Activated gamma-delta T cell (primary cell): ENCODE measurements at regions not wholly inside any gene's neighbourhood (a gene's known extent, or its start where the extent isn't known, plus 50 kb on each side); places are given as distances from the start of the nearest gene placed in this dataset.
"Not testable (repeated sequence)": the region's sequence is repeated elsewhere in the genome, so short reads cannot be mapped to it uniquely, and the experiment has no call there.

Experiments
- DNase-seq: peaks from one replicate; lab custom pipeline; 2025; lab: John Stamatoyannopoulos, UW

DNA sequence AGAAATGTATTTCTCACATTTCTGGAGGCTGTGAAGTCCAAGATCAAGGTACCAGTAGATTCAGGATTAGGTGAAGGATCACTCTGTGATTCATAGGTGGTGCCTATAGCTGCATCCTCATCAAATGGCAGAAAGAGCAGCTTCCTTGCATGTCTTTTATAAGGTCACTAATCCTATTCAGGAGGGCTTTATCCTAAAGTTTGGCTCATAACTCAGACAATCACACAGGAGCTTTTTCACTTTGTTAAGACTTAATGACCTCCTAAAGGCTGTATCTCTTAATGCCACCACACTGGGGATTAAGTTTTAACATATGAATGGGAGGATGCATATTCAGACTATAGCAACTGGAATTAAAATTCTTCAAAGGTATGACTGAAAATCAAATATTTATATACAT is 861.1 kb downstream of the DACH1 start:
- DNase-seq: no peak

DNA sequence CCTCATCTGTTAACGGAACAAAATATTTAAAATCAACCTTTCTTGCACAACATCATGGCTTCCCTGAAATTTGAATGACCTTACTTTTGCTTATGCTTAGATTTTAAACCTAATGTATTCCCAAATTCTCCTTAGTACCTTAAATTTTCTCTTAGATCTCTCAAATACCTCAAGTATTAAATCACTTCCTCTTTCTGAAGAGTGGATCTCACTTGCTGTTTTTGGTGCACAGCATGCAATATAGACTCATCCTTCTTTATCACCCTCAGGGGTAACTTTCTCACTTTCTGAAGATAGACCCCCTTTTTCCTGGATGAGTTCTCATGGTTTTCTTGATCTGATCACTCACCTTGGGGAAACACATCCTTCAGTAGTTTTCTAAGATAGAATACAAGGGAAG is 871.7 kb downstream of the DACH1 start:
- DNase-seq: no peak

DNA sequence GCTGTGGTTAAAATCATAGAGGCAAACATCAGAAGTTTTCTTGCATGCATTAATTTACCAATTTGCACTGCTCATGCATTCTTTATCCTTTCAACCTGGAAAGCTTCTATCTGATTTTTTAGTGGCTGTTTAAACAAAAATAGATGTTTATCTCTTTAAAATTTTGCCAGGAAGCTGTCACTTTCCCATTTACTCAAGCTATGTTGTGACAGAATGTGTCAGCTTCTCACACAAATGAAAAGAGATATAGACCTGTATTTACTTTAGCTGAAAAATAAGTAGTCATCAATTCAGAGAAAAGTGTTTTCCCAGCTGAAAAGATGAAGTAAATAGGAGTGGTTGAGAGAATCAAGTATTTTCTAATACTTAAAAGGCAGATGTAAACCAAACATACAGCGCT is 872.8 kb downstream of the DACH1 start:
- no peak for DNase-seq

DNA sequence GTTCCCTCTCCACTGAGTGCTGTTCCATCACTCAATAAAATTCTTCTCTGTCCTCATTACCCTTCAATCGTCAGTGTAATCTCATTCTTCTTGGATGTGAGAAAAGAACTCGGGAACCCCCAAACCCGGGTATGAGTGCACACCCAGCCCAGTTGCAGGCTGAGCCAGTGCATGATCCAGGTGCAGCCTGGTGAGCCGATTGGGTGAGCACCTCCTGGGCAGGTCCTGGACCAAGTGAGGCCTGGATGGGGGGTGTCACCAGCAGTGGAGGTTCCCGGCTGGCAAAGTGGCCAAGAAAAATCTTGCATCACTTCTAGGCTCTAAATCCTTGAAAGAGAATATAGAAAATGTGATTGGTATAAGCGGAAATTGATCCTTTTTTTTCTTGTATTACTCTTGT is 878.8 kb upstream of the KLHL1 start:
- no peak for DNase-seq

DNA sequence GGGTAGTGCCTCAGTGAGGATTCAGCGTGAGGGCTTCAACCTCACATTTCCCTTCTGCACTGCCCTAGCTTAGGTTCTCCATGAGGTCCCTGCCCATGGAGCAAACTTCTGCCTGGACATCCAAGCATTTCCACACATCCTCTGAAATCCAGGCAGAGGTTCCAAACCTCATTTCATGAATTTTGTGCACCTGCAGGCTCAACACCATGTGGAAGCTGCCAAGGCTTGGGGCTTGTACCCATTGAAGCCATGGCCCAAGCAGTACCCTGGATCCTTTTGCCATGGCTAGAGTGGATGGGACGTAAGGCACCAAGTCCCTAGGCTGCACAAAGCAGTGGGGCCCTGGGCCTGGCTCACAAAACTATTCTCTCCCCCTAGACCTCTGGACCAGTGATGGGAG is 877.1 kb upstream of the KLHL1 start:
- DNase-seq: no peak

DNA sequence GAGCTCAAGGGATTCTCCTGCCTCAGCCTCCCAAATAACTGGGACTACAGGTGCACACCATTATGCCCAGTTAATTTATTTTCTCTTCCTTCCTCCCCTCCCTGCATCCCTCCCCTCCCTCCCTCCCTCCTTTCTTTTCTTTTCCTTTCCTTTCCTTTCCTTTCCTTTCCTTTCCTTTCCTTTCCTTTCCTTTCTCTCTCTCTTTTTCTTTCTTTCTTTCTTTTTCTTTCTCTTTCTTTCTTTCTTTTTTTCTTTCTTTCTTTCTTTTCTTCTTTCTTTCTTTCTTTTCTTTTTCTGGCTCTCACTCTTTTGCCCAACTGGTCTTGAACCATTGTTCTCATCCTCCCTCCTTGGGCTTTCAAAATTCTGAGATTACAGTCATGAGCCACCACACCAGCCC is 873.0 kb upstream of the KLHL1 start:
- DNase-seq: not testable (repeated sequence)

DNA sequence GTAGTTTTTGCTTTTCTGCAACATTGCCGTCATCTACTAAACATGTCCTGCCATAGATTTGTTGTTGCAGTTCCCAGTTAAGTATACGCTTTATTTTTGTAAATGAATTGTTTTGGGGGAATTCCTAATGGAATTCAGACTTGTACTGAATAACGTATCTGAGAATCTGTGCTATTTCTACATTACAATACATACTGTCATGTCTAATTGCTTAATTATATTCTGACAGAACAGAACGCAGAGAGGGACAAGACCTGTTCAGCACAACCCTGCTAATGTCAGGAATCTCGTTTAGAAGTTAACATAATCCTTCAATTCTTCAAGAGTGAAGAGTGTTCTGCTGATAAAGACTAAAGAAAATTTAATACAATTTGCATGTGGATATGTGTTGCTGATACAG is 861.1 kb upstream of the KLHL1 start:
- DNase-seq: no peak

DNA sequence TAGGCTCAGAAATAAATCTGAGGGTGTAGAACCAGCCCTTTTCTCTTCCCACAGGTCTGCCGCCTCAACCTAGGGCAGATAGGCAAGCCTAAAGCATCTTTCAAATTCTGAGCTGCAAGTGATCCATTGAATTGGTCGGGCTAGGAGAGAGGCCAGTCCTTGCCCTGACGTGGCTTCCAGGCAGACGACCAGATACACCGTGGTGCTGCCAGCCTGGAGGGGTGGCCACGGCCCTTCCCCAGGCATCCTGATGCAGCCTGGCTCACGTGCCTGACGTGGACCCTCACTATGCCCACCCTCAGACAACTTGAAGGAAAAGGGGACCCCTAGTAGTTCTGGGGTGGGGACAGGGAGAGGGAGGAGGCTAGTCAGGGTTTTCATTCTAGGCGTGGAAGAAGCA is 859.3 kb upstream of the KLHL1 start:
- DNase-seq: no peak

DNA sequence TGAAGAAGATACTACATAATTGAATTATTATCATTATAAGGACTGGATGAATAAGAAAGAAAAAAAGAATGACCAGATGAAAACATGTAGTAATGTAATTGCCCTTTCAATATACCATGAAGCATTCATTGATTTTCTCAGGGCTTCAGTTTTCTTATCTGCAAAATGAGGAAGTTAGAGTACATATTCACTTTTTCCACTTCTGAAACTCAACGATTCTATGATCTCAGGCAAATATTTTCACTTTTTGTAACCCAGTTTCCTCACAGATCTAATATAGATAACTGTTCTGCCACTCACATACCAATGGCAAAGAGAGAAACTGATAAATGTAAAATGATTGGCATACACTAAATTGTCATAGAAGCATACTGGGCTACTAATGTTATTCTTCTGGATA is 856.6 kb upstream of the KLHL1 start:
- DNase-seq: no peak

DNA sequence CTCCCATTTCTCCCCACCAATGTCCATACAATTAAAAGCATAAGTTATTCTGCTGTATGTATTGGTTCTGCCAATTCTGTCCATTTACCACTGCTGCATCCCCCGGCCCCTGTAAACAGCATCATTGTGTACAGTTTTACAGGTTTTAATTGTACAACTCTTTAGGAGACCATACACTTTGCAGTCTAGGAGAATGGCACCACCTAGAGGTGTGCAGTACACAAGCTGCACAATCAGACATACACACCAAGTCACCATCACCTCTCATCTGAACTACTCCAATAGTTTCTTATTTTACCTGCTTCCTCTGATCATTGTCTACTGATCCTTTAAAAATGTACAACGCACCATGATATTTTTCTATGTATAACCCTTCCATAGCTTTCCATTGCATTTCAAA is 855.9 kb upstream of the KLHL1 start:
- no peak for DNase-seq

DNA sequence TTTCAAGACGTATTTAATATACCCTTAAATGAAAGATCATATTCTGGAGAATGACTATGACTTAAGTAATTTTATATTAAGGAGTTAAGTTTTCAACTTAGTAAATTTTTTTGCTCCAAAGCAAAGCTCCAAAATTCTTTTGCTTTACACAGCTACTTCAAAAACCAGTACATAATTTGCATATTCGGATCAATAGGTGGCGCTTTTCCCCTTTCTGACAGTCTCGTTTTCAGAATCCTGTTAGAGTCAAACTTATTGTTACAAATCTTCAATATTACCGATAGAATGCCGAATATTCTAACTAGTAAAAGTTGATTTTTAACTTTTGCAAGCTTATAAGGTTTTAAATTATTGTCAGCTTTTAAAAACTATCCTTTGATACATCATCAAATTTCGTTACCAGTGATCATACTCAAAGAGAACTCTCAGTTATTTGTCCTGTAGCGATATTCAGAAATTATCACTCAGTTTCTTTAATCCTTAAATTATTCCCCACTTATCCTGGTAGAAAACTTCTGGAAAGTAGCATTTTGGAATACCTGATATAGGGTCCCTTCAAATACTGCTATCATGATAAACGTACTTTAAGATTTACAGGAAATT is 852.7 kb upstream of the KLHL1 start:
- DNase-seq: no peak

DNA sequence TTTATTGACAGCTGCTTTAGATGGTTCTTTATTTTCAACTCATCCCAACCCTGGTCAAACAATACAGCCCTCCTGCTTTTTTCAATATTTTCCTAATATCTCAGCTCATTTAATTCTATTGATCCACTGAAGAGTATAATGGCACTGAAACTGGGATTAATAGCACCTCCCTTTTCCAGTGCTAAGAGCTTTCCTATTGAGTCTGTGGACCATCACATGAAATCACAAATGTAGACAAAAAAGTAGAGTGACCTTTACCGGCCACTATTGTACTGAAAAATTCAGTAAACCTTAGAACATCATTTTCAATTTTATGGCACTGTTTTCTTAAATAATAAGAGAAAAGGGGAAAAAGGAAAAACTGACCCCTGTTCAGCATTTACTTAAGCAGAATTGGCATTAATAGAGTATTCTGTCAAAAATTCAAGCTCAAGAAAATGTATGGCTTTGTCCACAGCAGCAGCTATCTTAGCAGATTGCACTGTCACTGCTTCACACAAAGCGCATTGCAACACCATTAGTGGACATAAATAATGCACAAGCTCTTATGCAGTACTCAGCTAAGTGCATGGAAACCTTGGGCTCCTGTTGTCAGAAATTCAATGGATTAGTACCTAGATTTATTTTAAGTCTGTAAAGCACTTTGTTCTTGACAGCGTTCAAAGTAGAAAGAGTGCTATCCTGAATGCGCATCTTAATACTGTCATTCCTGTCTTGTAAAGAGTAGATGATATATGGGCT is 851.0 kb upstream of the KLHL1 start:
- DNase-seq: no peak

DNA sequence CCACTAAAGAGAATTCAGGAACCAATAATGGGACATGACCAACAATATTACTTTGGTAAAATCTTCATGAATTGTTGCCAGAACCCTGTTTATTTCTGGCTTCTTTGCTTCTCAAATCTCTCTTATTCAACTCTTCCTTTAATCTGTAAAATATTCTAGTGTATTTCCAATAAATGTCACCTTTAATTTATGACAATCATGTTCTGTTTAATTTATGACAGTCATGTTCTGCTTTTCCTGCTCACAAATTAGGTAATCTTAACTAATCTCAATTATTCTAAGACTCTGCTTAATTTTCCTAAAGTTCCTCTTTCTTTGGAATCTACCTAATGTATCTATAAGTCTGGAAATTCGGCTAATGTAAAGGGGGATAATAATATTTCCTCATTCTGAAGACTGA is 847.6 kb upstream of the KLHL1 start:
- DNase-seq: no peak

DNA sequence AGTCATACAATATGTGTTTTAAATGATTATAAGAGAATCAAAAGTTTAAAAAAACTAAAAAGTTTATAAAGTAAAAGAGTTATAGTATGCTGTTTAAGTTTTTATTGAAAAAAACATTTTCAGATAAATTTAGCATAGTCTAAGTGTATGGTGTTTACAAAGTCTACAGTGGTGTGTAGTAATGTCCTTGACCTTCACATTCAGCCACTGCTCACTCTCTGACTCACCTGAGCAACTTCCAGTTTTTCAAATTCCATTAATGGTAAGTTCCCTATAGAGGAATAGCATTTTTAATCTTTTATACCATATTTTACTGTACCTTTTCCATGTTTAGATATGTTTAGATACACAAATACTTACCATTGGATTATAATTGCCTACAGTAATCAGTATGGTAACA is 842.4 kb upstream of the KLHL1 start:
- DNase-seq: no peak

DNA sequence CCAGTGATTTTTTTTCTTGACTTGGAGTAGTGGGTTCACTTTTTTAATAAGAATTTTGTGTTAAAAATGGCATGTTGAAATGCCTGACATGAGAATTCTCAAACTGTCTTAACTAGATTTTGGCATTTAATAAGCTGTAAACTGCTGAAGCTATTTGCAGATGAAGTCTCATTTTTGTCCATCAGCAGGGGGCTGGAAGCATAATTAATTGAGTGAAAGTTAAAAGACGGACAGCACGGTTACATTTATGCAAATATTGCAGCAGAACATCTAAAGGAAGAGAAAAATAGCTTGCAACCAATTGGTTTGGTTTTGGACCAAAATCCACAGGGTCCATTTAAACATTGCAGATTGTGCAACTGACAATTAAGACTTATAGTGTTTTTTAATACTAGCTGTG is 837.3 kb upstream of the KLHL1 start:
- no peak for DNase-seq

DNA sequence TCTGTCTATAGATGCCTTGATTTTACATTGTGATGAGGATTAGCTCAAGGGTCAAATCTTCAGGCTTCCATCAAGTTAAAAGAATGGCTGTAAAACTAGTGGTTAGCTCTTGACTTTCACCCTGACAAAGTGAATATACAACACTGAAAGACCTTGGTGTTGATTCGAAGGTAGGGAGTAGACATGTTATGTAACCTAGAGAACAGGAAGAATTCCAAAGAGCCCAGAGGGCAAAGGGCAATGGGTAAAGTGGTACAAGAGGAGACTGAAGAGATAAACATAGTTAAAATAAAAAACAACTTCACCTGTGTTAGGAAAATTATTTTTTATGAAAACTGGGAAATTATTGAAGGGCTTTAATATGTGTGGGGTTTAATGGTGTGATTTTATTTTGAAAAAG is 833.2 kb upstream of the KLHL1 start:
- no peak for DNase-seq

DNA sequence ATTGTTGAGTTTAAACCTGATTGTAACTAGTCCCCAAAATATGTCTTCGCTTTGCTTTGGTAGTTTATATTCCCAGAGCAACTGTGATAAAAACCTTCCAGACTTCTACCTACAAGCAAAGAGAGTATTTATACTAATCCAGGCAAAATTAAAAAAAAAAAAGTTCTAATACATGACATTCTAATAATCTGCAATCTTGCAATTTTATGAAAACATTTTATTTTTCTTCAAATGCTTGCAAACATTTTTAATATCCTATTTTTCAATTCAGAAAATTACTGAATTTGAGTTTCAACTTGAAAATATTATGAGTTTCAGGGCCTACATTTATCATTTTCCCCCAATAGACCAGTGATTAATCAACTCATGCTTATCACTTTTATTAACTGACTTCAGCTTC is 830.2 kb upstream of the KLHL1 start:
- no peak for DNase-seq

DNA sequence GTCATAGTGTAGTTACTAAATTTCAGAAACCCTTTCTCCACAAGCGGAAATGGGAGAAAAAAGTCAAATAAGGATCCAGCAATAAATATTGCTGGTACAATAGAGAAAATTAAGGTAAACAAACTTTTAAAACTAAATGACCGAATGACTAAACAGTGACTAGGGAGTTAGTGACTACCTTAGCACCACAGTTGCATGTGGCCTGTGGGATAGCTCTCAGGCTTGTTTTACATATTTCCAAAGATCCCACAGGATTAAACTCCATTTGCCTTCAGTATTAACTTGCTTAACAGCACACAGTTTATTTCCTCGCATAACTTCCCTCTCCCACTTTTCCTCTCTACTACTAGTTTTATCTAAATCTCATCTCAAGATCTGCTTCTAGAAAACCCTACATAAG is 824.3 kb upstream of the KLHL1 start:
- DNase-seq: no peak

DNA sequence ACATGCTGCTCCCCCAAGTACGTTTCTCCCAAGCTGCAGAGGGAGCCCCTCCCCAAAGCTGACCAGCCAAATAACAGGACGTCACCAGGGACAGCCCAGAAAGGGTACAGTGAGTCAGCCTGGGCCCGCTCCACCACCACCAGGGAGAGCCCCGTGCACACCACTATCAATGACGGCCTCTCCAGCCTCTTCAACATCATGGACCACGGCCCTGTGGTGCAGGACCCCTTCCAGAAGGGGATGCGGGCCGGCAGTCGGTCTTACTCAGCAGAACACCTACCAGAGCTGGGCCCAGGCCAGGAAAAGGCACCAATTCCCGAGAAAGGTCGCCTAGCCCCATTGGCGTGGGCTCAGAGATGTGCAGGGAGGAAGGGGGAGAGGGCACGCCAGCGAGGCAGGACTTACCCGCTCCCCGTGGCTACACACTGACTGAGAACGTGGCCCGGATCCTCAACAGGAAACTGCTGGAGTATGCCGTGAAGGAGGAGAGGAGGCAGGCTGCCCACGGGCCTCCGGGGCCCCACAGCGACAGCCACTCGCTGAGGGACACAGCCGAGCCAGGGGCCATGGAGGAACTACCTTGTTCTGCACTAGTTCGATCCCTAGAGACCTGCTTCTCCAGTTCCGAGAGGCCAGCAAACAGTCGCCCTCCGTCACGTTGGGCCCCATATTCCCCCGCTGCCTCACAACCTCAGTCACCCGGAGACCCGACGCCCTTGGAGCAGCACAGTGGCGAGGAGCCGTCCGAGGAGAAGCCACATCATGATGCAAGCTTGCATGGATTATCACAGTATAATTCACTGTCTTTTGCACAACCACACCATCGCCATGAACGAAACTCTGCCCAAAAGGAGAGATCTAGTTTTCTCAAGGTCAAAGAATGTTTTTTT is 815.9 kb upstream of the KLHL1 start:
- DNase-seq: peak; percentile 5

DNA sequence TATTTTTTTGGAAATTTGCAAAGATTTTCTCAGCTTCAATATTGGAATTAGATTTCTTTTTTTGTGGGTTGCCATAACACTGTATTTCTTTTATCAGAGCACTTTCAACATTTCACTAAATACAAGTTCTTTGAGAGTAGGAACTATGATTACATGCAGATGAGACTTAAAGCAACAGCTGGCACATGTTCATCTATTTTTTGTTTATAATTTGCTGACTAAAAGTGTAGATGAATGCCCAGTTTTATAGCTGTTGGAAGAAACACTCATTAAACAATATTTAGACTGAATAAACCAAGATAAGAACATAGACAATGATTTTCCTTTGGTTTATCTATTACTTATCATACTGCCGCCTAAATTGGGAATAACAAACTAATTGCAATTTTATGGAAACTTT is 803.0 kb upstream of the KLHL1 start:
- no peak for DNase-seq

DNA sequence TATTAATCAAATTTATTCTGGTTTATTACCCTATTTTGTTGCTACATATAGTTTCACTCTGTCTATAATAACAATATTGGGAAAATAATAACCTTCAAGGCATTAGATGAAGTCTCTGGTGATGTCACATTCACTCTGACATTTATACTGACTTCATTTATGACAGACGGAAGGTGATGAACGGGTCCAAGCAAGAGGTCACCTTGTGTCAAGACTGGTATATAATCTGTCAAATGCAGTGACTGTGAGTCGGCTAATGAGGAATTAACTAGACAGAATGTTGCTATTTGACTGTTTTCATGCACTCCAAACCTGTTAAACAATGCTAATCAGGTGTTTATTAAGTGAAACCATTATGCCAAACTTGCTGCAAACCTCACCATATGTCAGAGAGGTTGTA is 800.5 kb upstream of the KLHL1 start:
- no peak for DNase-seq

DNA sequence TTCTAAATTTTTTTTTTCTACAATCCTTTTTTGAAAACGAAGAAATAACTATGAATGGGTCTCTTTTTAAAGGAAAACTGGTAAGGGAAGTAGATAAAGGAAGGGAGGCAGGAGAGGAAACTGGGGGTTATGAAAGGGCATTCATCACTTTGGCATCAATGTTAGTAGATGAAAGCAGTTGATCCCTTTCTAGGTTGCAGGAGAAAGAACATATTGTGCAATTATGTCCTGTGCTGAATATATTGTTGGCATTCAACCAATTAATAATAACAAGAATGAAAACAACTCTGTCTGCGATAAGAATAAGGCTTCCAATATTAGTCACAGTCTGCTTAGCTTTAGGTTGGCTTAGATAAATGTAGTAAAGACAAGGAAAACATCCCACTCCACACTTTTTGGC is 796.8 kb upstream of the KLHL1 start:
- DNase-seq: no peak

DNA sequence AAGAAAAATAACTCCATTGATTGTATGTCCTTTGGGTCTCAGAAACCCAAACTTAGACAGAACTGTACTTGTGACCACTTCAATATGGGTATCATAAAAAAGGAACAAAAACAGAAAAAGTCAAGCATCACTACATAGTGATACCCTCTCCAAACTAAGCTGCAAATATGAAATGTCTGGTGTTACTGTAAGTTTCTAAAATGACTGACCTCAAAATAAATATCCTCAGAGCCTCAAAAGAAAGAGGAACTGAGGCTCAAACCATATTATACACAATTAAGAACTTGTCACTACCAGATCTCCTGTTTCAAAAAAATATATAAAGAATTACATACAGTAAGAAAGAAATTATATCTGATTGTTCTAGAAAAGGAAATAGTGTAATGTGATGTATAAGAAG is 787.9 kb upstream of the KLHL1 start:
- DNase-seq: no peak
